NCI-H2107 treated with DMSO at 0.1 percent for 48 hours (cell line): ENCODE measurements at regions not wholly inside any gene's neighbourhood (a gene's known extent, or its start where the extent isn't known, plus 50 kb on each side); places are given as distances from the start of the nearest gene placed in this dataset.

ENCODE experiments used
- DNase-seq: peaks from one replicate; lab custom pipeline; 2025; ENCODE audit not compliant: unreplicated experiment; lab: John Stamatoyannopoulos, UW

DNA sequence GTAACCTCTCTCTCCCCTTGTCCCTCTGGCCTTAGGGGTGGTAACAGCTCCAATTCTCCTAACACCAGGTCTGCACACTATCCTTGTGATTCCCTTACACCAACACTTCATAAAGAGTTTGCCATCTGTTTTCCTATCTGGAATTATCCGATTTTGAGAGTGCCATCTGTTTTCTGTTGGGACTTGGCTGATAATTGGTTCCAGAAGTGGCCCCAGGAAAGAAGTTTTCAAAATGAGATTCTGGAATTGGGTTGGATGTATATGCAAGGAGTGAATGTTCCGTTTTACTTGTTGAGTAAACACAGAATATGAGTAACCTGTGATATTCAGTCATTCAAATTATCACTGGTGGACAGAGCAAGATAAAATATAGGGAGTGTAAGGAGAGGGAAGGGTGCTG is 134.1 kb upstream of the HS3ST3A1 start:
- DNase-seq: no peak

DNA sequence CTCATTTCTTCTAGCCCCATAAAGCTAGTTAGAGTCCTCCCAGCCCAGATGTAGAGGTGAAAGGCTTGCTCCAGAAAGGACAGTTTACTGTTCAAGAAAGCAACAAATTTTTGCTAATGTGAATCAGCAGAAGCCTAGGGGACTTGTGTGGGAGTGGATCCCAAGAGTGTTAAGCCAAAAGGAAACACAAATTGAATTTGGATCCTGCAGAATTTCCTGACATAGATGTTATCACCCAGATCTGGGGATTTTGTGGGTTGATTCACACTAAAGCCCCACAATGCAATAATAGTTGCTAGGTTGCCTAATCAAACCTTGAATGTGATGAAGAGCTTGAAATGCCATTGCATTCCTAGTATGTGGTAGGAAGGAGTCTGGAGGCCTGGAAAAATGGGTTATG is 135.2 kb upstream of the HS3ST3A1 start:
- no peak for DNase-seq

DNA sequence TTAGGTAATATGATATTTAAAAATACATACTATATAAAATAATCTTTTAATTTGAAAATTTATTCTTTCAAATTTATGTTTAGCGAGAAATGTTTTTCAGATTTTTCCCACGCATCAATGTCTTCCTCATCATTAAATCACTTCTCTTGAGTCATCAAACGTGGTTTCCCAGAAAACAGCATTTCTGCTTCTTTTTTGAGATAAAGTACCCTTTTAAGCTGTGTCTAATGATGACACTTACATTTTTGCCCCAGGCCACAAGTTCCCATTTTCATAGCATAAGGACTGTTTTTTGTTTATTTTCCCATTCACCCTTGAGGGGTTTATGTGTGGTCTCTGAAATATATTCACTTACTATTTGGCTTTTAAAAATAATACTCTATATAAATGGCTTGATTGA is 139.0 kb upstream of the HS3ST3A1 start:
- DNase-seq: no peak

DNA sequence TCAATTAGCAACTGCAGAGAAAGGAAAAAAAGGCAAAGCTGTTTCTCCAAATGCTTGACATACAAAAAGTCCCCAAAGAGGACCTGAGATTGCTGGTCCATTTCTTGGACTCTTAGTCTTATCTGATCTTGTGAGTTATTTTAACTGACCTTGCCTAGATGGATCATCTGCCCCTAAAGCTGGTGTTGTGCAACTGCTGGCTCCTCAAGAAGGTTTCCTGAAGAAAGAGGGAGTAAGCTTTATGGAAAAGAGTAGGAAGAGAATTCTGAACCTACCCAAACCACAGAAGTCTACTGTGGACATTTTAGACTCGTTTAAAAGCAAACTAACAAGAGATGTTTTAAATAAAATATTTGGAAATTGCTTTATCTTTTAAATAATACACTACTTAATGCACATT is 140.0 kb upstream of the HS3ST3A1 start:
- DNase-seq: no peak

DNA sequence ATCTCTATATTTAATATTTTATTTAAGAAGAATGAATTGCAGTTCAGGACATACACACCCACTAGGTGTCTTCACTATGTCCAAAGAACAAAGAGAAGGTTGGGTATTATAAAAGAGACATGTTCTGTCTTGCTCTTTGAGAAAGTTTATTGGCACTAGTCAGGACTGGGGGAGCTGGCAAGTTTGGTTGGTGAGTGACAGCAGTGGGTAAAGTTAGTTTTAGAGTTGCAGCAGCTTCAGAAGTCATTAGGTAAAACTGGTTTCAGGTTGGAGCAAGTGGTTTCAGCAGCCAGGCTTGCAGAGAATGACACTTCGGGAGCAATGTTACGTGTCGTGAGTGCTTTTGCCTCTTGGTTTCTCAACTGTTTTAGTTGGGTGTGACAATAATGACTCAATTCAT is 142.2 kb upstream of the HS3ST3A1 start:
- no peak for DNase-seq

DNA sequence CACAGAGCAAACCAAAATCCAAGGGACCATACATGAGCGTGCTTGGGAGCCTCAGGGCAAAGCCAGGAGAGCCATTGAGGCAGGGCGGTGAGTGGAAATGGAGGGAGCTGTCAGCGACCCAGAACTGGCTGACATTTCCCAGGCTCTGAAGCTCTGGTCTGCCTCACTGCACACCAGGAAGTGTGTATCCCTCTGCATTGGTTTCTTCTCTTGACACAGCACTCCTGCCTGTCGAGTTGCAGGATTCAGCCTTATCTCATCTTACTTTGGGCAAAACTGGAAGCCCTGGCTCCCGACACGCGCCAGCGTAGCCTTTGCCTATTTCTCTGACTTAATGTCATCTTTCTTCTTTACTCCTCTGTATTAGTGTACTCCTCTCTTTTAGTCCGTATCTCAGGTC is 144.7 kb upstream of the HS3ST3A1 start:
- no peak for DNase-seq

DNA sequence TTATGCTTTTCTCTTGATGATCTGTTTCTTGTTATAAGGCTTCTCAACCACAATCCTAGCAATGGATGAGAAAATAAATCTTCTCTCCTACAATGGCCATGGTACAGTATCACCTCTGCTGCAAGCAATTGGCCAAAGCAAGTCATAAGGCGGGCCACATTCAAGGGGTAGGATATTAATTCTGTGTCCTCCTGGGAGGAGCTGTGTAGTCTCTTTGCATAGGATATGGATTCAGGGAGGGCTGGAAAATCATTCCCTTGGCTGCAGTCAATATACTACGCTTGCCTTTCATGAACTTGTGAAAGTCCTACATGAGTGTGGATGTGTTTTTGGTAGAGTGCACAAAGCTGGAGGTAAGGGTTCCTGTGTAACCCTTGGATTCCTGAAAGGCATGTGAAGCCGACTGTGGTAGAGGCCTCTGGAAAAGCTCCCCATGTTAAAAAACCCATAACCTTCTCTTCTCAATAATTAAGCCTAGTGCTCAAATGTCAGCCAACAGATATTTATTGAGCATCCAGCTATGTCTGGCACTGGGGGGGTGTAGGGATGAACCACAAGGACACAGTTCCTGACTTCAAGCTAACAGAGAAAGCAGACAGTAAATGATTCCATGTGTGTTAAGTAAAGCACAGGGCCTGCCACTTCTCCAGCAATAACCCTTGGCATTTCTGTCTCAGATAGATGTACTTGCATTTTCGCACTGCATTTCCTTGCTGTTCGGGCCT is 147.6 kb upstream of the HS3ST3A1 start:
- DNase-seq: no peak

DNA sequence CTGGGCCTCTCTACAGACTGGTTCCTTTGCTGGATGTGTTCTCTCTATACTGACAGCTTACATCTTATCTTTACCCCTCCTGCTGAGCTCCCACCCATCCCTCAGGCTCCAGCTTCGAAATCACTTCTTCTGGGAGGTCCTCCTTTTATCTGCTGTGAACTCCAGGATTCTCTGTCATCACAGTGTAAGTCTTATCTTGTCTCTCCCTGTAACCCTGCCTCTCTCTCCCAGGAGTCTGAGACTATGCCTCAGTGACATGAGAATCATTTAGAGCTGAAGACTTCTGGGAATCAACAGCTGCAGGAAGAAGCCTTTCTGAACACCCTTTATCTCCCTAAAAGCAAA is 148.1 kb upstream of the HS3ST3A1 start:
- DNase-seq: no peak

DNA sequence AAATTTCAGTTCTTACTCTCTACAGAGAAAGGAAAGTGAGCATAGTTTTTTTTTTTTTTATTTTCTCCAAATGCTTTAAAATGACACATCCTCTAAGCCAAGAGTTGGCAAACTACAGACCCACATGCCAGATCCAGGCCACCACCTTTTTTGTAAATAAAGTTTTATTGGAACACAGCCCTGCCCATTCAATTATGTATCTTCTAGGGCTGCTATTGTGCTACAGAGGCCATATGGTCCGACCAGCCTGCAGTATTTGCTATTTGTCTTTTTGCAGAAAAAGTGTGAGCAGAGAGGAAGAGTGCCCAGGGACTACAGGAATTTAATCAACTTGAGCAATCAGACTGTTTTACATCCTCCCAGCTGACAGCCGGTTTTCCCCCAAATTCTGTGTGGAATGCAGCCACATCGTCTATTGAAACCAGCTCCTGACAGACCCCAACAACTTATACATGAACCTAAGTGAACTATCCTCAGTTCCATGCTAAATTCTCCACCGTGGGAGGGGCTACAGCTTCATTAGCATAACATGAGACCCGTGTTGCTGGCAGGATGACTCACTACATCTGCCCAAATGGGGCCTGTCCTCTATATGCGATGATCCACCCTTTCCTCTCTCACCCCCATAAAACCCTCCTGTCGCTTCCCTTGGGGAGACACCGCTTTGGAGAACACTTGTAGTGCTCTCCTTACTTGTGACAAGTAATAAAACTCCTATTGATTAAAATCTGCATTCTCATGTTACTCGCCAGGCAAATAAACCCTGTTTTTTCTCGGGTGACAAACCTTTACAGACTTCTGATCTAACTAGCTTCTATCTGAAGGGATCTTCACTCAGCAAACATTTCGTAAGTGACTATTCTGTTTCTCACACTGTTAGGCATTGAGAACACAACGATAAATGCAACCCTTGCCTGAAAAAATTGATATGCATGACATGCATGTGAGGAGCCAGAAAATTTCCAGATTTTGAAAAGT is 149.4 kb upstream of the HS3ST3A1 start:
- no peak for DNase-seq

DNA sequence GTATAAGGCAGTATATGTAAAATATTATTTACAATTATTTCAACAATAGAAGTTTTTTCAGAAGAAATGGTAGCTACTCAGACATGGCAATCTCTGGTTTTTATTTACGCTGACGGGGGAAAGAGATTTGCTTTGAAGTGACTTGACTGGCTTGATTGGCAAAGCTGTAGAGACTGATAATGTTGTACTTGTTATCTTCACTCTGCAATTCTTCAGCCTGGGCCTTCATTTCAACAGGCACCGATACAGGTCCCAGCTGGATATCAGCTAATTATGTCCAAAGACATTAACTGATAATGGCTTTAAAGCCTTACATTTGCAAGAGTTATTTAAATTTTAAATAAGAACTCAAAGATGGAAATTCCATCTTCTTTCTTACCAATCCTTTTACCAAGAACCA is 151.4 kb upstream of the HS3ST3A1 start:
- no peak for DNase-seq

DNA sequence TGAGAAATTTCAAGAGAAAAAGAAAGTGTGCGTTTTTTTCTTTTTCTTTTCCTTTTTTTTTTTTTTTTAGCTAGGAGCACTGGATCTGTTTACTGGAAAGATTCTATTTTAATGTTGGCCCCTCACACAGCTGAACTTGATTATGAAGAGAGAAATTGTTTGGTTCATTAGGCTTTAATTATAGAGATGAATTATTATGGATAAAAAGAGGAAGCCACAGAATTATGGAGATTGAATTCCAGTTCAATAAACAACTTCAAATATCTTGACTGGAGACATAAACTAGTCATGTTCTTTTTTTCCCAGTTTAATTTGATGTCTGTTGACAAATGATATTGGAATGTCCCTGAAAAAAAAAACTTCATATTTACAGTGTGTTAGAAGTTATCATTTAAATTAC is 152.0 kb upstream of the HS3ST3A1 start:
- DNase-seq: no peak

DNA sequence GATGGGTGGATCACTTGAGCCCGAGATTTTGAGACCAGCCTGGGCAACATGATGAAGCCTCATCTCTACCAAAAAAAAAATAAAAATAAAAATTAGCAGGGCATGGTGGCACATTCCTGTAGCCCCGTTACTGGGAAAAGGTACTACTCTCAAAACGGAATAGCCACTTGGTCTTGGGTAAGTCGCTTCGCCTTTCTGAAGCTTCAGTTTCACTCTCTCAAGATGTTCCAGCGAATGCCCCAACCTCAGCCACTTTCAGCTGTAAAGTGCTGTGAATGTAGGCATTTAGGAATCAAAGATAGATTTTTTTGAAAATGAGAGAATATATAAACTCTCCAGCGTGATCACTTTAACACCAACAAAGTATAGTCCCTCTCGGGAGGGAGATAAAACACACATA is 154.1 kb upstream of the HS3ST3A1 start:
- DNase-seq: no peak

DNA sequence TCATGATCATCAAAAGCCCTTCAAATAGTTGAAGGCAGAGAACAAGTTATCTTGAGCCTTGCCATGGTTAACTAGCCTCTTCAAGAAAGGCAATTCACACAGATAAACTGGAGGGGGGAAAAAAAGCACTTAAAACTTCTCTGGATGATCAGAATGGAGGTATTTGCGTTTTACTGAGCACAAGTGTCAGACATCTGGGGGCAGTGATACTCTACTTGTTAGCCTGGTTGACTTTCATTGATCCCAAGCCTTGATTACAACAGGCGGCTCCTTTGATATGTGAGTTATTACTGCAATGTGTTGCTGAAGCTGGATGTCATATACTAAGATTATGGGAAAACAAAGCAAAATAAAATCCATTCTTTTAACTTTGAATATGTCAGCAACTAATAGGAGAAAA is 155.0 kb upstream of the HS3ST3A1 start:
- DNase-seq: no peak

DNA sequence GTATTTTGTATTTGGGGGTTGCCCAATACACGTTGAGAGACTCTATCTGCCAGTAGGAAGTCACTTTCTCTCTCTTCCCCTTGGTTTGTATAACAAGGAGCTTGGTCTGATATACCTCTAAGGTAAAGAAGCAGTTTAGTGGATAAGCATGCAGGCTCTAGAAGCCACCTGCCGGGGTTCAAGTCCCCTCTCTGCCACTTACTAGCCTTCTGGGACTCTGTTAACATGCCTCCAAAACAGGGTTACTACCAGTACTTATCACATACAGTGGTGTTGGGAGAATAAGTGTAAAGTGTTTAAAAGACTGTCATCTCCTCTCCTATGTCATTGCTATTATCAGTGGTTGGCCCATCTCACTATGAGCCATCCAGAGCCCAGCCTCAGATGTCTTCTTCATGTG is 156.1 kb upstream of the HS3ST3A1 start:
- no peak for DNase-seq

DNA sequence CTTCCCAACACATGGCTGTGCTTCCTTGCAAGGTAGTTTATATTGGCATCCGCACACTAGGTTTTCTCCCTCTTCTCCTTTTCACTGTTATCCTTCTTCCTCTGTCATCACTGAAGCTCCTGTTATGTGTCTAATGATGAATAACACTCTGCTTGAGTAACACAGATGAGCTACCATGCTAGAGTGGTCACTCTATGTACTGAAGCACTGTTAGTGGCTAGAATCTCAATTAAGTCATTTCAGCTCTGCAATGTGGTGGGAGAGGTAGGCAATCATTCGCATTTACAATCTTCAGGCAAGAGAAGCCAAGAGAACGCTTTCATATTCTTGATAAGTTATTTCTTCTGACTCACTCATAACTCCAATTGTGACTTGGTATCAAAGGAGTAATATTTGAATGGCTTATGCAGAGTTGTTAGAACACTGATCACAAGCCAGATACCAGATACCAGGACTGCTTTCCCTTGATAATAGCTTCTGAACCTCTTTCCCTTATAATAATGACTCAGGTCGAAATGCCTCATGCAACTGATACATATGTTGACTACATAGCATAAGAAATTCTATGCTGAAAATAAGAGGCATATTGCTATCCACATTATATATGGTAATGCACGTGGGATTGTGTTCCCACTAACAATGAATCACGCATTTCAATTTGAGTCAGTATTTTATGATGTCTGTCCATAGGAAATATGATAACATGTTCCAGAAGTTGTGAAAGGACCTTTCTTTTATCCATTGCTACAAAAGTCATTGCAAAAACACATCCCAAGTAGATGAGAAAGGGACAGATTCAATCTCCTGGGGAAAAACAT is 158.0 kb upstream of the HS3ST3A1 start:
- DNase-seq: no peak

DNA sequence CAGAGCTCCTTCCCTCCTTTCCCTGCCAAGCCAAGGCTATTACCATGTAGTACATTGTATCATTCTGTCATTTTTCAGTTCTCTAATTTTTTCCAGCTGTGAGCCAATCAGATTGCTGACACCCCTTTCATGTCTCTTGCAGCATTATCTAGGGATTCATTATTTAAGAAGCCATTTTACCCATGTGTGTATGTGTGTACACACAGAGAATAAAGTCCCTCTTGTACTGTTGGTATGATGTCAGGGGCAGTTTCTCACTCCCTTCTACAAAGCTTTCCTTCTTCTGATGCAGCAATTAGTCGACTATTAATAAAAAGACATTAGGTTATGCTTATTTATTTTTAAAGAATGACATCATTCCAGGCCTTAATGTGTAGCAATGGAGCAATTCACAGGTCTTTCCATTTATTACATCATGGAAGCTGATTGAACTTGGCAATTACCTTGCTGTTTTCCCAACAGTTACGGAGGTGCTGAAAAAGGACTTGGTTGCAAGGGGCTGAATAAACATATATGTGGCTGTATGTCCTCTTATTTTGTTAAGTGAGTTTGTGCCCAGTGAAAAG is 159.4 kb upstream of the HS3ST3A1 start:
- DNase-seq: no peak

DNA sequence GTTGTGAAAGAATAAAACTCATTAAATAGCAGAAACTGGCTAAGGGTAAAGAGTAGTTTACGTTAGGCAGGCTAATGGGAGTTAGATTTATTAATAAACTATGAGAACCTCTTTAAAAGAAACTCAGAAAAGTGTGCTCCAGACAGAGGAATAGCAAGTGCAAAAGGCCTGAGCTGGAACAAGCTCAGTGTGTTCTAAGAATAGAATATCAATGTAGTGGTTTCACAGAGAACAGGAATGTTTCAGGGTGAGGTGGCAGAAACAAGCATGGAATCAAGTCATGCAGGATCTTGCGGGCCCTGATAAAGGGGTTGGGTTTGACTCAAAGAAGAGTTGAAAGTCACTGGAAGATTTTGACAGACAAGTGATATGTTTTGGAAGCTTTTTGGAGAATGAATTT is 164.0 kb upstream of the HS3ST3A1 start:
- DNase-seq: no peak

DNA sequence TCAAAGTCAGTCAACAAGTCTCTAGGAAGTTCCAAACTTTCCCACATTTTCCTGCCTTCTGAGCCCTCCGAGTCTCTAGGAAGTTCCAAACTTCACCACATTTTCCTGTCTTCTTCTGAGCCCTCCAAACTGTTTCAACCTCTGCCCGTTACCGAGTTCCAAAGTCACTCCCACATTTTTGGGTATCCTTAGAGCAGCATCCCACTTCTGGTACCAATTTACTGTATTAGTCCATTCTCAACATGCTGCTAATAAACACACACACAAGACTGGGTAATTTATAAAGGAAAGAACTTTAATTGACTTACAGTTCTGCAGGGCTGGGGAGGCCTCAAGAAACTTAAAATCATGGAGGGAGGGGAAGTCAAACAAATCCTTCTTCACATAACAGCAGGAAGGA is 169.0 kb upstream of the HS3ST3A1 start:
- DNase-seq: no peak

DNA sequence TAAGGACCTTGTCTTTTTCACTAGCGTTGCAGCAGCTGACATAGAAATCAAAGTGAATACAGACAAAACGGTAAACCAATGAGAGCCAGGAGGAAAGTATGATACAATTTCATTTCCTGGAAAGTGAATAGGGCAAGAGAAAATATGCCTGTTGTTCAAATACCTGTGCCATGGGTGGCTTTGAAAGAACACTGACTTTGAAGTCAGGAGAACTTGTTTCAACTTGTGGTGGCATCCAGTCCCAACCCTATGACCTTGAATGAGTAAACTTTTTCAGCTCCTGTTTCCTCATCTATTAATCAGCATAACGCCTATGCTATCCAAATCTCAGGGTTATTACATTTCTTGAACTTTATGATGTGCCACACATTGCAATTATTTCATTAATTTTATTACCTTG is 173.7 kb upstream of the HS3ST3A1 start:
- no peak for DNase-seq

DNA sequence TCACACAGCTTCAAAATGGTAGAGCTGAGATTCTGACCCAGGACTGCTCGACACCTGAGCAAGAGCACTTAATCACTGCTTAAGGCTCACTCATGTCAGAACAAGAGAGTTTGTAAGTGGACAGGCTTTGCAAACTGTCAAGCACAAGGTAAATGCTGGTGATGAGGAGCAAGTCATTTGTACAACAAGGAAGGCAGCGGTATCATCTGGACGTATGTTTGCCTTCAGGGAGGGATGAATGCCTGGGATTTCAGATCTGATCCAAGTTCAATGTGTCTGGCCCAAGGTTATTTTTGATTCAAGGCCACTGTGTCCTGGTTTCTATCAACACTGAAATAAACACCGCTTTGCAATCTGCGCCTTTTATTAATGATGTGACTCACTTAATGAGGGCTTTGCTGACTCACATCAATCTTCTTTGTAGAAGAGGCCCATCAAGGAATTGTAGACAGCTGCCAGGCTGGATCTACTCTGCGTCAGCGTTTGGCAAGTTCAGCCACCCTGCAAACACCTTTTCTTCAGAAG is 174.4 kb upstream of the HS3ST3A1 start:
- no peak for DNase-seq

DNA sequence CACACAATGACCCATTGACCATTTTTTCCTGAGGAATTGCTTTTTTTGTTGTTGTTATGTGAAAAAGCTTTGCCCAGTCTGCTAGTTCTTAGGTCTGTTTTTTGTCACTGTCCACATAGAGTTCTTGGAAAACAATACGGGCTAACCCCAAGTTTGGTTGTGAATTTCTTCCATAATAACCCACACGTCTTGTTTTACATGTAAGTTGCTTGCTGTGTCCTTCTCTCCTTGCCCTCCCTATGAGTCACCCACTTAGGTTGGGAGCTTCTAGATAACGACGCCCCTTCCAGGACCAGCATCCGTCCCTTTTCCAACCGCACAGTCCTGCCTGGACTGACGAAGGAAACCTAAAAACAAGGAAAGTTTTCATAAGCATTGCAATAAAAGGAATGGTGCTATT is 175.3 kb upstream of the HS3ST3A1 start:
- DNase-seq: no peak
